ENCODE measurements at regions not wholly inside any gene's neighbourhood (a gene's known extent, or its start where the extent isn't known, plus 50 kb on each side); places are given as distances from the start of the nearest gene placed in this dataset.

DNA sequence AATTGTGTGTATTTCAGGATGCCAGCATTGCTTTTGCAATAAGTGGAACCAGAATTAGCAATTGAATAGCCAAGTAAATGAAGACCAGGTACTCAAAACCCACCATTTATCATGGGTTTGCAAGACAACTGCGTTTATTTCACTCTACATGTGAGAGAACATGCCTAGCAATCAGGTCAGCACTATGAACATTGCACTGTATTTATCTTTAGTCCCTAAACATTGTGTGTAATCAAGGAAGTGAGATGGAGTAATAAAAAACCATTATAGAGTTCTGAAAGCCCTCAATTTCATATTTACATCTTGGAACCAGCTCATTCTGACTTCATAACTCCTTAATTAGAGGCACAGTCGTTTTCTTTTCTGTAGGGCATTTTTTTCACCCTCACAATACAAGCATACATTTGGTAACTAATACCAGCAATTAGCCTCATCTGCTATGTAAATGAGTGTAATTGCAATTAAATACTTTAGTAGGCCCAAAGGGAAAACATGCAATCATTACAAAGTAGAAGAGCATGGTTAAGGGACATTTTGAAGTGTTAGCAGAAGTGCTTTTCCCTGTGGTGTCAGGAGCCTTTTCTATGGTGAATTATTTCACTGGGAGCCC lies 153.1 kb upstream of the DPH6 start:
- TF ChIP-seq FOXJ3 (CRISPR knock-in tag; IDR thresholded peaks at IDR 0.05) = no peak
- TF ChIP-seq RBM39 (optimal IDR thresholded peaks at IDR 0.05; ENCODE audit: low read depth, low read length) = no peak
- TF ChIP-seq CHD2 (IDR thresholded peaks at IDR 0.05; ENCODE audit: low read depth, low read length) = no peak
- TF ChIP-seq, protein P1, sequence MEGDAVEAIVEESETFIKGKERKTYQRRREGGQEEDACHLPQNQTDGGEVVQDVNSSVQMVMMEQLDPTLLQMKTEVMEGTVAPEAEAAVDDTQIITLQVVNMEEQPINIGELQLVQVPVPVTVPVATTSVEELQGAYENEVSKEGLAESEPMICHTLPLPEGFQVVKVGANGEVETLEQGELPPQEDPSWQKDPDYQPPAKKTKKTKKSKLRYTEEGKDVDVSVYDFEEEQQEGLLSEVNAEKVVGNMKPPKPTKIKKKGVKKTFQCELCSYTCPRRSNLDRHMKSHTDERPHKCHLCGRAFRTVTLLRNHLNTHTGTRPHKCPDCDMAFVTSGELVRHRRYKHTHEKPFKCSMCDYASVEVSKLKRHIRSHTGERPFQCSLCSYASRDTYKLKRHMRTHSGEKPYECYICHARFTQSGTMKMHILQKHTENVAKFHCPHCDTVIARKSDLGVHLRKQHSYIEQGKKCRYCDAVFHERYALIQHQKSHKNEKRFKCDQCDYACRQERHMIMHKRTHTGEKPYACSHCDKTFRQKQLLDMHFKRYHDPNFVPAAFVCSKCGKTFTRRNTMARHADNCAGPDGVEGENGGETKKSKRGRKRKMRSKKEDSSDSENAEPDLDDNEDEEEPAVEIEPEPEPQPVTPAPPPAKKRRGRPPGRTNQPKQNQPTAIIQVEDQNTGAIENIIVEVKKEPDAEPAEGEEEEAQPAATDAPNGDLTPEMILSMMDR (IDR thresholded peaks at IDR 0.05 in 2 of 3, conservative IDR thresholded peaks at IDR 0.05 in 1 of 3; ENCODE audit: insufficient read depth in 2 of 3, low read depth in 1 of 3, low read length in 3 of 3) = no peak
- no peak for TF ChIP-seq MECOM (CRISPR knock-in tag; IDR thresholded peaks at IDR 0.05)
